HG03280 (cell line): ENCODE measurements at regions not wholly inside any gene's neighbourhood (a gene's known extent, or its start where the extent isn't known, plus 50 kb on each side); places are given as distances from the start of the nearest gene placed in this dataset.

Source experiments
- ATAC-seq: cut with Tn5 transposase; IDR thresholded peaks from one replicate; pipeline ENCODE4 v1.9.1; 2021; ENCODE audit warnings: mild to moderate bottlenecking, moderate library complexity; ENCODE audit not compliant: unreplicated experiment

GRCh38 chr3:5787861-5788488 lies 600.5 kb downstream of the EDEM1 start:
- ATAC-seq: no peak

GRCh38 chr3:5788496-5788895 lies 601.0 kb downstream of the EDEM1 start:
- ATAC-seq: no peak

- ATAC-seq: no peak
Measured at GRCh38 chr3:5791558-5791957, 604.1 kb downstream of the EDEM1 start.

DNA sequence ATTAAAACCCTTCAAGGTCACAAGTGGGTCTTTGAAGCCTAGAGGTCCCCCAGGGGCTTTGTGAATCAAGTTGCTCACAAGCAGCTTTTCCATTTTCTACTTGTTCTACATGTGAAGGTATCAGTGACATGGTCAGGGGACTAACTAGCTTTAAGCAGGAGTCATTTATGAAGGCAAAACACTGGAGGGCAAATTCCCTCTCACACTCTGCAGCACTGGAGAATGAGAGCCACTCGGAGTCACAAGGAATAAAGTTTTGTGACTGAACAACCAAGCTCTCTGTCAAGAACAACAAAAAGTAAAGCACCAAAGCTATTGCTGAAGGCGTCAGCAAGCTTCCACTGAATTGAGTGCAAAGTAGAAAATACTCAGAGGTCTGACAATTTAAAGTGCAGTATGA lies 609.0 kb downstream of the EDEM1 start:
- no peak for ATAC-seq

DNA sequence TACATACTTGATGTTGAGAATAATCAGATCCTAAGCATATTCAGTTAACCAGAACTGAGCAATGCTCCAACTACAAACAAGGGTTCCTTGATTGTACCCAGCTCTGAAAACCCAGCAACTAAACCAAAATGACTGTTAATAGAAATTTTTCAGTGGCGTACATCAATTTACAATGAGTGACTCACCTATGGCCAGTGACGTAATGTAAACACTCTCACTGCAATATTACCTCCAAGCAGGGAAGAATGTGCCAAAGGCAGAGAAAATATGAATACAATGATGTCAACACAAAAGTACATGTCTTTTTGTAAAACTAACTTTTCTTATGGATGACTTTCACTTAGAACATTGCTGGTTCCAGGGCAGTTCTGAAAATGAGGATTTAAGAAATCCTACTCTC lies 611.3 kb downstream of the EDEM1 start:
- ATAC-seq: no peak

DNA sequence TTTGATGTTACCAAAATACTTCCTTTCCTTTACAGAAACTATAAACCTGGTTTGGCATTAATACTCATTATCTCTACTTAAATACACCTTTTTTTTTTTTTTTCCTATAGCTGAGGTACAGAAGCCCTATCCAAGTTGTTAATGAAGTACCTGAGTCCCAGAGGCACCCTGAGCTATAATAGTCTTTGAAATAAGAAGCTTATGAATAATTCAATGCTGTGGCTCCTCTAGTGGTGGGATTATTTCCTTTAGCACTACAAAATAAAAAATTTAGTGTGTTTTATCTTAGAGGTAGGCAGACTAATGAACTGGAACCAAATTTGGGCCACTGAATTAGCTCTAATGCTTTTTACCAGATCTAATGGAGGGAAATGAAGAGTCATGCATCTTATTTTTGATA lies 611.9 kb downstream of the EDEM1 start:
- no peak for ATAC-seq

GRCh38 chr3:5800965-5801364 lies 613.5 kb downstream of the EDEM1 start:
- no peak for ATAC-seq

- peak; percentile 63 for ATAC-seq
Measured at GRCh38 chr3:5806192-5806591, 618.7 kb downstream of the EDEM1 start.

DNA sequence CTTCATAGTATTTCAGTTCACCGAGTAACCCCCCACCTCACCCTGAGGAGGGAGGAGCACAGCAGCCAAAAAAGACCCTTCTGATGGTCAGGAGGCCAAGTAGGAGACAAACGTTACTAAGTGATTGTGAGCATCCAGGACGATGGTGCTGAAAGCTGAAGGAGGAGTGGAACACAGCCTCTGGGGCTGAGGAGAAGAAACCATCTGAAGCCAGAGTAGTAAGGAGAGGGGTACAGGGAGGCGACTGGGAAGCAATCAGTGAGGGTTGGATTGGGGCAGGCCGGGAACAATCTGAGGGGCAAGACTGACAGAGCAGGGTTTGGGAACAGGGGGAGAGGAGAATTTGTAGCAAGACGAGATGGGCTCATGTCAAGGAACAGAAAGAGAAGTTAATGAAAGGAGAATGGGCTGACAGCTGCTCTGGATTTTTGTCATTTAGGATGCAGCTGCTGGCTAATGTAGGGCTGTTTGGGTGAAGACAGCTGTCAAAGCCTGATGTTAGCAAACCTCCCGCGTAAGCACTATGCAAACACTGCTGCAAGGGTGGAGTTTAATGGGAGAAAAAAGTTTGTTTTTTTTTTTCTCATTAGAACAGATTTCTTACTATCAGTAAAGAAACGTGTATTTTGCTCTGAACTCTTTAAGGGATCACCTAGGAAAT lies 622.2 kb downstream of the EDEM1 start:
- no peak for ATAC-seq

DNA sequence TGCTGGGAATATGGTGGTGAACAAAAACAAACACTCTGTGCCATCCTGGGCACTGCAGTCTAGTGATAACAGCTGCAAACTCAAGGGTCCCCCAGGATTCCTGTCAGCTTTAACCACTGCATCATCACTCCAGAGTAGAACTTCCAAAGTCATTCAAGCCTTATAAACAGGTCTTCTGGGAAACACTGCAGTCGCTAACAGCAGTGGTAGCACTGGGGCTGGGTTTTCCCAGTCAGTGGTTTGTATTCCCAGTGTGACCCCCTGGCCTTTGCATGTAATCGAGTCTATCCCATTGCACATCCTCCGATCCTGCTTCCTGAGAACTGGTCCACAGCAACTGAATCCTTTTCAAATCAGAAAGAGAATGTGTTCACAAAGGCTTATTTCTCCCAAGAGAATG lies 623.5 kb downstream of the EDEM1 start:
- ATAC-seq: no peak

- ATAC-seq: no peak
Measured at GRCh38 chr3:5813521-5813920, 626.0 kb downstream of the EDEM1 start.

GRCh38 chr3:5822843-5823242 lies 635.3 kb downstream of the EDEM1 start:
- no peak for ATAC-seq

DNA sequence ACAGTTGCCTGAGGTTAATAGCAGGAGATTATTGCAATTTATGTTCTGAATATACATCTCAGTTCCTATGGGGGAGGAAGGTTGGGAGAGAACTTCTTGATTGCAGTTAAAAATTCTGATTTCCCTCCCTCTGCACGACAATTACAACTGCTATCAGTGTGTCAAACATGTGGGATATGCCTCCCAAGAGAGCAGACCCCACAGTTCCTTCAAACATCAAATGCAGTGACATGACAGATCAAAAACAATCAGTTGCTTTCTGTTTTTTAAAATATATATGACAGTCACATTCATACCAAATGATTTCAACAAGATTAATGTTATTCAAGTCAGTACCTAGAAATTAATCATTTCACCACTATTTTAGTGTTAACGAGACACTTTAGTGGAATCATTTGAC lies 639.0 kb downstream of the EDEM1 start:
- ATAC-seq: no peak

DNA sequence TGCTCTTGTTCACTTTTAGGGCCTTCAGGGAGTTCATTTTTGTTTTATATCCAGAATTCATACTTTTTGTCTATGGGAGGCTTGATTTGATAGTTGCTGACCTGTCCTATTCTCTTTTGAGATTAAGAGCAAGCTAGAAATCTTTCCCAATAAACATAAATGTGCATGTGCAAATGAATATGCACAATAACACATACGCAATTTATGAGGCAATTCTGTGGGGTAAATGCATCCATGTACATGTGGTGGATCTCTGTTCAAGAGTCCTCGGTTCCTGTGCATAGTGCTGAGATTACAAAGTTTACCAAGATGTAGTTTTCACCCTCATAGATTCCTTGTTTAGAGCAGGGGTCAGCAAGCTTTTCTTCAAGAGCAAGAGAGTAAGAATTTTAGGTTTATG lies 640.7 kb downstream of the EDEM1 start:
- ATAC-seq: no peak

GRCh38 chr3:5840056-5840455 lies 652.5 kb downstream of the EDEM1 start:
- no peak for ATAC-seq

DNA sequence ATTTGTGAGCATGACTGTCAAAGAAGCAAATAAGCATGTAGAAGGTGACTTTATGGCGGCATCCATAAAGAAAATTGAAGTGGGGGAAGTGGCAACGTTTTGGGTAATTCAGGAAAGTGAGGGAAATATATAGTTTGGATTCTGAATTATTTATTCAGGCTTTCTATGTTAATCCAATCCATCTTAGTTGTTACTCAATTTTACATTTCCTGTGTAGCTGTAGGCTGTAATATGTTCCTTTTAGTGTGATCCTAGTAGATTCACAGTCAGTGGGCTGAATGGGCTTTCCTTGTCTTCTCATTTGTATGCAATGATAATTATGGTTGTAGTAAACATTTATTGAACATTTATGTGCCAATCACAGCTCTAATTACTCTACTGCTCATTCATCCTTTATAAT lies 654.1 kb downstream of the EDEM1 start:
- no peak for ATAC-seq

DNA sequence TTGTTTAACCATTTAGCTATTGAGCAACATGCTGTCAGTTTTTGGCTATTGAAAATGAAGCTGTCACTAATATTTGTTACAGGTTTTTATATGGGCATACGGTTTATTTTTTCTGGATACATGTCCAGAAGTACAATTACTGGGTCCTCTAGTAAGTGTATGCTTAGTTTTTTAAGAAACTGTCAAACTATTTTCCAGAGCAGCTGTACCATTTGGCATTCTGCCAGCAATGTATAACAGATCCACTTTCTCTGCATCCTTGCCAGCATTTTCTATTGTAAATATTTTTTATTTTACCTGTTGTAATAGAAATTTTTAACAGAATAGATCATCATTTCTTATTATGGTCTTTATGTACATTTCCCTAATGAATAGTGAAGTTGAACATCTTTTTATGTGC lies 658.8 kb downstream of the EDEM1 start:
- no peak for ATAC-seq

- no peak for ATAC-seq
Measured at GRCh38 chr3:5861151-5861550, 673.6 kb downstream of the EDEM1 start.

DNA sequence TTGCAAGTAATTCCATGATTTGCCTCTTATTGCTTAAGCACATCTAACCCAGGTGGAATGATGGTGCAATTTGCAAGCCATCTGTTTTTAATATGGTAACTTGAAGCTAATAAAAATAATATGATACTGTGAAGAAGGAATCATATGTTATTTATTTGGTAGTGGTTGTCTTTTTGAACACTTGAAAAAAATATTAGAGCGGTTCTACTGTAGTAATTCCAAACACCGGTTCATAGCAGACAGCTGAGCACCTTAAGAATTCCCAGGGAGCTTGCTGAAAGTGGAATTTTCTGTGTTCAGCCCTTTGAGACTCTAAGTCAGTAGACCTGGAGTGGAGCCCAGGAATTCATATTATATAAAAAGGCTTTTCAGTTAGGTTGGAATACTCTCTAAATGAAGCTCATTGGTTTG lies 687.4 kb downstream of the EDEM1 start:
- ATAC-seq: no peak

DNA sequence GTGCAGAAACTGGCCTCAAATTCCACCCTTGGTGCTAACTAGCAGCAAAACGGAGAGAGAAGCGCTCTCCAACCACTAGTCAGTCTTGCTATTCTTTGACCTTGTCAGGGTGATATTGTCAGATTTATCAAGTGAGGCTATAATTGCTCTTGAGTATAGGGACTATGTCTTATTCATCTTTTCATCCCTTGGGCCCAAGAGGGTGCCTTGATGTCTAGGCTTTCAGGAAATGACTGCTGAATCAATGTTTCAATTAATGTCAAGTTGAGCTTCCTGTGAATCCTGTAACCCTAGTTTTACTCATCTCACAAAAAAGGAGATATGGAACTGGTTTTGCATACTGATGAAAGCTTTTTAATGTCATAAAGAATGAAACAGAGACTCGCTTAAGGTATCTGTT lies 701.3 kb downstream of the EDEM1 start:
- no peak for ATAC-seq

DNA sequence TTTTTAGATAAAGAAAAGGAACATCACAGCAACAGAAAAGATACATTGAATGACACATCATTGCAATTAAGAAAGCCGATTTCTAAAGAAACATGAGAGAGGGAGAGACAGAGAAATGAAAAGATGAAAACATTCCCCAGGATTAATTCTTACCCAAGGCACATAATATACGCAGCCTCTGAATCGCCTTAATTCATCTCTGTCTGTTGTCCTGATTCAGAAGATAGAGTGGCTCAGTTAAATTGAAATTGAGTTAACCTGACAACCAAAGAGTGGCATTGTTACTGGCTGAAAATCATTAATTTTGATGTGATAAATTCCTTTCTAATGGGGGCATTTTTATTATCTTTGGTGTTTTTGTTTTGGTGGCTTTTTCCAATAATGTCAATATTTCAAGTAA lies 701.9 kb downstream of the EDEM1 start:
- no peak for ATAC-seq

- ATAC-seq: no peak
Measured at GRCh38 chr3:5891711-5892110, 704.2 kb downstream of the EDEM1 start.

GRCh38 chr3:5898106-5898505 lies 710.6 kb downstream of the EDEM1 start:
- no peak for ATAC-seq
